Superior temporal gyrus (tissue), 1 donor: ENCODE measurements at regions not wholly inside any gene's neighbourhood (a gene's known extent, or its start where the extent isn't known, plus 50 kb on each side); places are given as distances from the start of the nearest gene placed in this dataset.

ENCODE experiments used
- DNase-seq: peaks from one replicate; pipeline ENCODE4 v3.0.0-alpha.2; 2016; ENCODE audit errors: extremely low spot score

DNA sequence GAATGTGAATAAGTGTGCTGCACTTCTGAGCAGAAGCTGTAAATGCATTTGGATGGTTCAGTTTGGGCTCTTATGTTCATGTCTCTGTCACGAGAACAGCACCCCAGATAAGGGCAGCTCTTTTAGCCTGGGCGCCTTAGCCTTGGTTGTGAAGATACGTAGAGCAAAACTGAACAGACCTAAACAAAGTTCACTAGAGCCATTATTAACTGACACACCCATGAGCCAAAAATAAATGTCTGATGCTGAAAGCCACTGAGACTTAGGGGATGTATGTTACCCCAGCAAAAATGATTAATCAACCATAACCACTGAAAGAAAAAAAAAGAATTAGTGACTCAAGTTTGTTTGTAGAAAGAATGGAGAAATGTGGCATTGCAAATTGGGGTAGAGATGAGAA lies 343.4 kb downstream of the BCAT1 start:
- no peak for DNase-seq

GRCh38 chr12:24603371-24603770 lies 345.5 kb downstream of the BCAT1 start:
- DNase-seq = no peak

DNA sequence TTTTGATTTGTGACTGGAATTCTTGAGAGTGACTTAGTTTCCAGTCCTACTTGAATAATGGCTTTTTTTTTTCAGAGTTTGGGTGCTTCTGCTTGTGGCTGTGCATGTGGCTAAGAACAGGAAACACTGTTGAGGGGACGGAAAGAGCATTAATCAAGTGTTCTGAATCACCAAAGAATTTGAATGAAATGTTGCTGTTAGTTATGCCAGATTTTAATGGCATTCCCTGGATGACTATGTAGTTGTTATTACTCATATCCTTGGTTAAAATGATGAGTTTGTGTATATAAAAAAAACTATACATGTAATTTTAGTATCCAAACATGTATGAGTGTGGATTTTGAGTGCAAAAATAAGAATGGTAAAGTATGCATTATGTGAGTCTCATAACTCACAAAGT lies 347.9 kb downstream of the BCAT1 start:
- DNase-seq = no peak

DNA sequence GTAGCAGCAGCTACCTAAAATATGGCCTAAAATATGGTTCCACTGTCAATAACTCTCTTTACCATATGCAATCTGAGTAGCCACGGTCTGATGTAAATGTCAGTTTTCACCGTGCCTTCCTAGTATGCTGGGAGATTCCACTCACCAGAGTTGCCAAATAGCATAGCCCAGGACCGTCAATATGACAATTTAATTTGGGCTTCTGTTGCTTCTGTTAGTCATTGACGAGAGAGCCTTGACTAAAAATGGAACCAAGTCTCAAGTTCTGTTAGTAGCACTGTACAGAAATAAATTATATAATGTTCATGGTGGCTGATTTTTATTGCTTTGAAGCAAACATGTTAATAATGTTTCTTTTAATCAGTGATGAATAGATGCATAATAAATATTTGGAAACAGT lies 348.4 kb downstream of the BCAT1 start:
- DNase-seq = no peak

DNA sequence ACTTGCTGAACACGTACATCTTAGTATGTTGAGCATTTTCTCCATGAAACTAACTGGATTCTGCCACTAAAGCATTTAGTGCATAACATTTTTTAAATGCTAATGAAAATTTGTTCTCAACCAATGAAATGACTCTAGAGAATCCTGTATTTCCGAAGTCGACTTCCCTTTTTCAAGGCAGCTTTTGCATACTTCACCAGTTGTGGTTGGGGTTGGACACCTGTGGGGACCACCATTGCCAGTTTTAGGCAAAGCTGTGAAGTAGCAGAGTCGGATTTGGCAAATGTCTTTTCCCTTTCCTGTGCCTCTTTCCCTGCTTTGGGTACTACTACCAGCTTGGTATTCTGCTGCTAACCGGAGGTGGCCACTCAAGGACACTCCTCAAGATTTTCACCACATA lies 349.2 kb downstream of the BCAT1 start:
- DNase-seq = no peak

- no peak for DNase-seq
These were observed 351.3 kb downstream of the BCAT1 start for GRCh38 chr12:24597580-24597979.

- DNase-seq = peak; percentile 77
These were observed 352.0 kb downstream of the BCAT1 start for GRCh38 chr12:24596768-24597388.

DNA sequence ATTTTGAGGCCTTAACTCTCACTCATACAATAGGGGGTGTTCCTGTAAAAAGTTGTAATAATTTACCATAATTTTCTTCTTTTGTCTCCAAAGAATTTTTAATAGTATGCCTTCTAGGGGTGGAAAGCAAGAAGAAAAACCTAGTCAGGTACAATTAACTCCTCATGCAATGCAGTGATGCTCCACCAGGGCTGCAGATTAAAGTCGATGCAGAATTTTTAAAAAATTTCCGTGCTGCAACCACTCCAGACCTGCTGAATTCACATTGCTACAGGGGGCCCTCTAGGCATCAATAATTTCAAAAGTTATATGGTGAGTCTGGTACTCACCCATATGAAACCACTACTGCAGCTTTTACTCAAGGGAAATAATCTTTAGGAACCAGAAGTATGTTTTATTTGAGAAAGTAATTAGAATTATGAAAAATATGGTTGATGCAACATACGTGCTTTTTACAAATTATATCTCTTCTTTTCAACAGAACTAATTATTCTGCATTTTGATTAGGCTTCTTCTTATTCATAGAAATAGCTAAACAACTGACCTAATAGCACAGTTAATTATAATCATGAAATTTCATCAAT lies 353.2 kb downstream of the BCAT1 start:
- no peak for DNase-seq

DNA sequence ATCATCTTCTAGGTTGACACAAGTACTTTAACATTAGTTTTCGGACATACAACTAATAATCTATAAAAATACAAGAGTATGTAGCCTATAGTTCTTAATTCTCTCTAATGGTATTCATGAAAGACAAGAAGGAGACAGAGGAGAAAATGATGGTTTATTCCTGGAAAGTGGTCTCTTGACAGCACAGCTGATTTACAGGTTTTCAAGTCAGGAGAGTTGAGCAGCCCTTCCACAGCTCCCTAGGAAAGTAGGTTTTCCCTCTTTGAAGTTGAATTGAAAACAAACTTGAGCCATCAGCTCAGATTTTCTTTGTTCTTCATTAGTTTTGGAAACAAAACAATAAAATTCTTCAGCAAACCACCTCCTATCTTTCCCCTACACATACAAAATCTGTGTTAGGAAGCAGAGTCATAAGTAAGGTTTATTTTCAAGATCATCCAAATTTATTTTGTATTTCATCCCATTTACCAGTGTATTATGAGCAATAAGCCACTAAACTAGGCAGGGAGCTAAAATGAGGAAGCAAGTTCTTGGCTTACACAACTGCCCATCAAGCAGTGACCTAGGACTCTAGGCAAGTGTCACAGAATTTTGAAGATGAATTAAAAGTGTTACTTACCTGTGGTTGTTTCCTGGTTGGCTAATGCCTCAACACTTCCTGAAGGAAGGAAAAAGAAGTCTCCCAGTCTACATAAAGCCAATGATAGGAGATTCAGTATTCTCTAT lies 357.0 kb downstream of the BCAT1 start:
- DNase-seq = no peak

DNA sequence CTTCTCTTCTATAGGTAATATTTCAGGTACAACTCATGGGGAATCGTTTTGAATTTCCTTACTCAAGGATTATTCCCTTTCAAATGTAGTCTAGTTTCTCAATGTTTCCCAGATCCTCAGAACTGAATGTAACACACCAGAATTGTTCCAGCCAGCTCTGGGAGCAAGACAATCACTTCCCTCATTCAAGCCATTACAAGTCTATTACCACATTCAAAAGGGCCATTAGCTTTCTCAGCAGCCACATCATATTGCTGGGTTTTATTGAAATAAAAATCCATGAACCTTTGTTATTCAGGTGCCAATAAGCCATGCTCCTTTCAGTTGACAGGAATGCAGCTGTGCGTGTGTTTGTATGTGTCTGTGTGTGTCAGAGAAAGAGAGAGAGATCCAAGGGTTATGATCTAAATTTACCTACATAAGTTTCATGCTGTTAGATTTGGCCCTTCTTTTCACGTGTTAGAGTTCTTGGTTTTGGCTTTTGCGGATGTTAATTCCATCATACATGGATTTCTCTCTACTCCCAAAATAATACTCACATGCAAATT lies 357.7 kb downstream of the BCAT1 start:
- no peak for DNase-seq

DNA sequence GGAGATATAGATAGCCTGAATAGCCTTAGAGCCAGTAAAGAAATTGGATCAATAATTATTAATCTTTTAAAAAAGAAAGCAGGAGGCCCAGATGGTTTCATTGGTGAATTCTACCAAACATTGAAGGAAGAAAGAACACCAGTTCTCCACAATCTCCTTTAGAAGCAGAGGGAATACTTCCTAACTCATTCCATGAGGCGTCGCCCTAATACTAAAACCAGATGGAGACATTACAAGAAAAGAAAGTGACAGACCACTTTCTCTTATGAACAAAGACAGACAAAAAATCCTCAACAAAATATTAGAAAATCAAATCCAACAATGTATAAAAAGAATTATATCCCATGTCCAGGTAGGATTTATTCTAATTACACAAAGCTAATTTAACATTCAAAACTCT lies 362.6 kb downstream of the BCAT1 start:
- DNase-seq = no peak

GRCh38 chr12:24584032-24584675 lies 364.7 kb downstream of the BCAT1 start:
- no peak for DNase-seq

DNA sequence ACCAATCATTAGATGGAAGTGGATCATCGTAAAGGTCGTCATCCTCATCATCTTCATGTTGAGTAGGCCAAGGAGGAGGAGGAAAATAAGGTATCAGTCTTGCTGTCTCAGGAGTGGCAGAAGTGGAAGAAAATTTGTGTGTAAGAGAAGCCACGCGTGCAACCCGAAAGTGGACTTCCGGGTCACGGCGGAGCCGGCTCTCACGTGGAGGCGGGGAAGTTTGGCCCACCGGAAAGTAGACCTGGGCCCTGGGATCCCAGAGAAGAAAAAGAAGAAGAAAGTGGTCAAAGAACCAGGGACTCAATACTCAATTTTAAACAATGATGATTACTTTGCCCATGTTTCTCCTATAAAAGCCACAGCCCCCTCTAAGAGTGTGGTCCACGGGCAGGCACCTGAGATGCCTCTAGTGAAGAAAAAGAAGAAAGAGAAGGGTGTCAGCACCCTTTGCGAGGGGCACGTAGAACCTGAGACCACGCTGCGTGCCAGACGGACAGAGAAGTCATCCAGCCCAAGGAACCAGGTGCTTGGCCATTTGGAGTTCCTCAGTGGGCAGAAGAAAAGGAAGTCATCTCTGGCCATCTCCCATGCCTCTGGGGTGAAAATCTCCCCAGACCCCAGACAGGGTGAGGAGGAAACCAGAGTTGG lies 365.8 kb downstream of the BCAT1 start:
- no peak for DNase-seq

GRCh38 chr12:24574538-24574937 lies 374.4 kb downstream of the BCAT1 start:
- DNase-seq = no peak

GRCh38 chr12:24573621-24574020 lies 375.3 kb downstream of the BCAT1 start:
- DNase-seq = no peak

GRCh38 chr12:24565300-24565699 lies 383.6 kb downstream of the BCAT1 start:
- no peak for DNase-seq

GRCh38 chr12:24562771-24563431 lies 386.0 kb downstream of the BCAT1 start:
- DNase-seq = peak; percentile 57

GRCh38 chr12:24561882-24562770 lies 386.8 kb downstream of the BCAT1 start:
- peak; percentile 32 for DNase-seq

GRCh38 chr12:24561411-24561871 lies 387.5 kb downstream of the BCAT1 start:
- peak; percentile 48 for DNase-seq

GRCh38 chr12:24560831-24561271 lies 388.1 kb downstream of the BCAT1 start:
- peak; percentile 55 for DNase-seq
